ENCODE measurements at regions not wholly inside any gene's neighbourhood (a gene's known extent, or its start where the extent isn't known, plus 50 kb on each side); places are given as distances from the start of the nearest gene placed in this dataset.
"Not testable (repeated sequence)": the region's sequence is repeated elsewhere in the genome, so short reads cannot be mapped to it uniquely, and the experiment has no call there.

DNA sequence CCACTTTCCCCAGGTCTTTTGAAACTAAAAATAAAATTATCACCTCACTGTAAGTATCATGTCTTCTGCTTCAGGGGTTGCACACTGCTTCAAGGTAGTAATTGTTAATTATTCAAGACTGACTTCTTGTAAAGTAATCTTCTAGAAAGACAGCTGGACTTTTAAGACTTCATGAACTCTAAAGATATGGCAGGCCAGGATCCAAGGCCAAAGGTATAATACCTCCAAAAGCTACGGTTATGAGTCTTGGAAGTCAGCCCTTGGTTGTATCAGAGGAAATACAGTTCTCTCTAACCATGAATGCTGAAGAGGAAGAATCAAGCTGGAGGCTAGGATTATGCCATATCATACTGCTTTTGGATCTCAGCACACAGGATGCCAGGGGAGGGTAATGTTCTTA, 1346.8 kb upstream of the GJE1 start:
- DNase-seq = no peak

GRCh38 chr6:140784573-140784972, 1348.2 kb upstream of the GJE1 start:
- no peak for DNase-seq

- not testable (repeated sequence) for DNase-seq
These were observed 1349.2 kb upstream of the GJE1 start for GRCh38 chr6:140783504-140783903.

DNA sequence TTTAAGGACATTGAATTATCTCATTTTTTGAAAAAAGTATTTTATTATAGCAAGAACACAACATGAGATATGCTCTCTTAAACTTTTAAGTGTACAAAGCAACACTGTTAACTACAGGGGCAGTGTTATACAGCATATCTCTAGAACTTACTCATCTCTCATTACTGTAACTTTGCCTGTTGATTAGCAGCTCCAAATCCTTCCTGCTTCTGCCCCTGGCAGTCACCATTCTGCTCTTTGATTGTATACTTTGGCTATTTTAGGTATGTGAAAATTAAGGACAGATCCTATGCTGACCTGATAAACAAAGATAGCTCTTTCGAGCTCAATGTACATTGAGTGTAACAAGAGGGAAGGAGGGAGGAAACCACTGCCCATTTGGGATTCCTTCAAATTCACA, 1349.8 kb upstream of the GJE1 start:
- no peak for DNase-seq

GRCh38 chr6:140779991-140780596, 1352.6 kb upstream of the GJE1 start:
- DNase-seq = no peak

- DNase-seq = no peak
These were observed 1353.4 kb upstream of the GJE1 start for GRCh38 chr6:140779341-140779740.

- no peak for DNase-seq
These were observed 1354.9 kb upstream of the GJE1 start for GRCh38 chr6:140777780-140778179.

- no peak for DNase-seq
These were observed 1357.7 kb upstream of the GJE1 start for GRCh38 chr6:140775061-140775460.

GRCh38 chr6:140774080-140774505, 1358.6 kb upstream of the GJE1 start:
- no peak for DNase-seq

DNA sequence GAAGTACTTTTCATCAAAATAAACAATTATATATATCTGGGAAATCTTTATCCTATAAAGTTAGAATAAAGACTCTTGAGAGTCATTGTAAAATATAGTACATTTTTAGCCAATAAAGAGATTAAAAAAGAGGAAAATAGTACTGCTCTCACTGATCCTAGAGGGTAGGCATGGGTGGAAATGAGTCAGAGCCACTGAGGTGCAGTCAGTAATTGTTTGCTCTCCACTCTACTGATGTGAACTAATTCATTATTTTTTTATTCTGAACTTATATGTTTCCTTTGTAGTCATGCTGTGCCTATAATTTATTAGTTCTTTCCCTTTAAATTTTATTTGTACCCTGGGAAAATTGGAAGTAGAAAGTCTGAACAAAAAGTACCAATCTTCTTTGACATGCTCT, 1359.4 kb upstream of the GJE1 start:
- DNase-seq = no peak

GRCh38 chr6:140772576-140772975, 1360.1 kb upstream of the GJE1 start:
- no peak for DNase-seq

DNA sequence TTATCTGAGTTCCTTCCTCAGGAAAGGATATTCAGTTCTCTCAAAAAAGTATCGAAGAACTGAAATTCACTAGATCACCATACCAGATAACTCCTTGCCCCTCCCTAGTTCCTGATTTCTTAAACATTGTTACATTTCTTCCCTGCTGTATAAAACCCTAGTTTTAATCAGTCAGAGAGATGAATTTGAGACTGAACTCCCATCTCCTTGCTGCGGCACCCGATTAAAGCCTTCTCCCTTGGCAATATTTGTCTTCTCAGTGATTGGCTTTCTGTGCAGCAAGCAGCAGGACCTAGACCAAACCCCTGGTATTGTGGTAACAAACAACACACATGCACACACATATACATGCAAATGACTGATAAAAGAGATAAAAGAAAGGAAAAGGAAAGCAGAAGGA, 1364.6 kb upstream of the GJE1 start:
- no peak for DNase-seq

GRCh38 chr6:140766999-140767398, 1365.7 kb upstream of the GJE1 start:
- DNase-seq = no peak

GRCh38 chr6:140758169-140758877, 1374.4 kb upstream of the GJE1 start:
- DNase-seq = no peak

- DNase-seq = no peak
These were observed 1377.8 kb upstream of the CITED2 start for GRCh38 chr6:140752234-140752633.

- no peak for DNase-seq
These were observed 1372.7 kb upstream of the CITED2 start for GRCh38 chr6:140747114-140747513.

DNA sequence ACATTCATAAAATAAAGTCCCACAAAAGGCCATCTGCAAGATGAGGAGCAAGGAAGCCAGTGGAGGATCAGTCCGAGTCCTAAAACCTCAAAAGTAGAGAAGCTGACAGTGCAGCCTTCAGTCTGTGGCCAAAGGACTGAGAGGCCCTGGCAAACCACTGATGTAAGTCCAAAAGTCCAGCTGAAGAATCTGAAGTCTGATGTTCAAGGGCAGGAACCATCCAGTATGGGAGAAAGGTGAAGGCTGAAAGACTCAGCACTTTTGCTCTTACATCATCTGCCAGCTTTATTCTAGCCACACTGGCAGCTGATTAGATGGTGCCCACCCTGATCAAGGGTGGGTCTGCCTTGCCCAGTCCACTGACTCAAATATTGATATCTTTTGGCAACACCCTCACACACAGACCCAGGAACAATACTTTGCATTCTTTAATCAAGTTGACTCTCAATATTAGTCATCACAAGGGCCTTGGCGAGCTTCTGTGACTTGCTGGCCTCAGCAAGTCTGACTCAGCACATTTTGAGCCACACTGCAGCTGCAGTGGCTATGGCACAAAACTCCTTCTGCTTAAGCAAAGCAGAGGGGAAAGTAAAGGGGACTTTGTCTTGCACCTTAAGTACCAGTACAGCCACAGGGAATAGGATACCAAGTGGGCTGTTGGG, 1370.3 kb upstream of the CITED2 start:
- DNase-seq = no peak

DNA sequence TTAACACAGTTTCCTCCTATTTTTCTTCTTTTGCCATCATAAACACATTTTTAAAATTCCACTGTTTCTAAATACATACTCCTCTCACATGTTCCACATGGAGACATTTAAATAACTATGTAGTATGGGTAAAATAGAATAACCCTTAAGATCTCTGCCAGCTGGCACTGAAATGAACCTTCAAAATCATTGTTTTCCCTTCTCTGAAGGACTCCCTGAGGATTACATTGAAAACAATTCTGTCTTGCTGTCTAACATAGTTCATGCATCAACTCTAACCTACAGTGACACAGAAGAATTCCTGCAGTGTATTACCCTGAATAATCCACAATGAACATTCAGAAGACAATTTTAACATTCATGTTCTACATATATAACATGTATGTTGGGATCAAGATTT, 1361.8 kb upstream of the CITED2 start:
- DNase-seq = no peak

DNA sequence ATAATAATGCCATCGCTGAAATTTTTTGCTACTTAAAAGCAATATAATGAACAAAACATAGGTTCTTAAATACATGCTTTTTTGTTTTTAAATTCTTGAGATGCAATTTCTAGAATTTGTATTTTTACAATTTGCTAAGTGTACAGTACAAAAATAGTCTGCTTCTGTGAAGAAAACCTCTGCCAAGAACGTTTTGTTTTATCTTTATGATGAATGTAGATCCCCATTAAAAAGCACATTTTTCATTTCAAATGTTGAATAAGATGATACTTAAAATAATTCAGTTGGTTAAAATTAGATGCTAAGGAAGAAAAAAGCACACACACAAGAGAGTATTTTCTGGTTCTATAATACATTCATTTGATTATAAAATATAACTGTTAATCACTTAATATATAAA, 1358.5 kb upstream of the CITED2 start:
- DNase-seq = no peak

DNA sequence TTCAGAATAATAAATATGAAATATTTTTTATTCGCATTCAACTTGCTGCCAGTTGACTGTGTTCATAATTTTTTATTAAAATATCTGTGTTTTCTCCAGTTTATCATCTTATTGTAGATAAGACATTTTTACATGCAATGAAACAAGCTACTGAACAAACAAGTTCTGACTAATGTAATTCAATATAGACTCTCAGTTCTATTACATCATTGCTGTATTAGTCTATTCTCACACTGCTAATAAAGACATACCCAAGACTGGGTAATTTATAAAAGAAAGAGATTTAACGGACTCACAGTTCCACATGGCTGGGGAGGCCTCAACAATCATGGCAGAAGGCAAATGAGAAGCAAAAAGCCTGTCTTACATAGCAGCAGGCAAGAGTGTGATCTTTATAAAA, 1357.7 kb upstream of the CITED2 start:
- DNase-seq = no peak

DNA sequence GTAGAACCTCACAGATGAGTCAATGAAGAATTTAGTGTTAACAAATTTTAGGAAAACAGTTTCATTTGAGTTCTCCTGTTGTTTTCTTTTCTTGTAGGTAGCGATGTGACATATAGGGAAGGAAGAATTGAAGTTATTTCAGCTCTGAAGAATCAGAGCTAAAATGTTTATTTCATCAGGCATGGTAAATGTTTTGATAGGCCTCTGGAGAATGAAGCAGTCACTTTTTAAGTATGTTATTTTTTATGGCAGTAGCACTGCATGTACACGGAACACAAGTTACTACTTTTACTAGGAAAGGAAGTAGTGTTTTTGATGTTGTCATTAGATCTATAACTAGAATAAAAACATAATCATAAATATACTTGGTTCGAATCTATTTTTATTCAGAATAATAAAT, 1357.3 kb upstream of the CITED2 start:
- no peak for DNase-seq

DNA sequence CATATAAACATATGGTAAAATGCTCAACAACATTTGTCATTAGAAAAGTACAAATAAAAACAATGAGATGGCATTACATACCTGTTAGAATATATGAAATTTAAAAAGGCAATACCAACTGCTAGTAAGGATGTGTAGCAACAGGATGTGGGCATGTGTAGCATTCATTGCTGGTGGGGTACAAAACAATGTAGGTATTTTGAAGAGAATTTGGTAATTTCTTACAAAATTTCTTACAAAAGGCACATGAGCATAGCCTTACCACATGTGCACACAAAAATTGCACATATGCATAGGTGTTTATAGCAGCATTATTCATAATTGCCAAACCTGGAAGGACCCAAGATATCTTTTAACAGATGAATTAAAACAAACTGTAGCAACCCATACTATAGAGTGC, 1355.1 kb upstream of the CITED2 start:
- DNase-seq = no peak

DNA sequence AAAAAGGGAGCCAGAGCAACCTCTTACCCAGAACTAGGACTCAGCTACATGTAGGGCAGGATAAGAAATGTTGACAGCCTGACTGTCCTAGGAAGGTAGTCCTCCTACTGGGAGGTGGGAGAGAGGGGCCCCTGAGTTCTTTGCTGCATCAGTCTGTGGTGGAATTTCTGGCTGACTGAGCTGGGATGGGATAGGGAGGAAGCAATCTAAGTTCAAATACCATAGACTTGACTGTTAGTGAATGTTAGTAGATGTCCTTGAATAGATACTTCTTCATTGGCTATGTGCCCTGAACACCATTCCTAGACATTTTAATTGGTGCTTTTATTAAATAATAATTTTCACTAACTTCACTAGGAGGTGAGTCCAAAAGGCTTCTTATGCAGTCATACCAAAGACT, 1343.6 kb upstream of the CITED2 start:
- DNase-seq = no peak

GRCh38 chr6:140713495-140713894, 1339.0 kb upstream of the CITED2 start:
- DNase-seq = no peak

Measured in NCI-H446 treated with DMSO at 0.1 percent for 48 hours (cell line).